Psoas muscle (tissue), 7 donors: ENCODE measurements at regions not wholly inside any gene's neighbourhood (a gene's known extent, or its start where the extent isn't known, plus 50 kb on each side); places are given as distances from the start of the nearest gene placed in this dataset.
A peak's percentile ranks its signal among the peaks of the same experiment; 100 is the strongest.

Experiments used
- ATAC-seq, 4 donors: fragments of 200-7000 bp; cut with Tn5 transposase; one replicate each; pipeline ENCODE4 v1.9.1; 2020; ENCODE audit warnings: moderate library complexity in 3 of 4, mild to moderate bottlenecking in 2 of 4
- DNase-seq, 2 donors: peaks; one replicate each; pipeline ENCODE4 v3.0.0-alpha.2; 2020
- H3K27ac ChIP-seq: fragments of 200-600 bp; one replicate; pipeline ENCODE4 v1.8.0; 2022
- H3K27me3 ChIP-seq, 3 donors: fragments of 200-600 bp in 1 of 3; one replicate each; pipeline versions ENCODE4 v1.6.1 to v1.8.0; 2013 to 2022; ENCODE audit warnings: low read length in 2 of 3, mild to moderate bottlenecking in 2 of 3, moderate library complexity in 1 of 3; ENCODE audit not compliant: insufficient read depth in 3 of 3
- H3K36me3 ChIP-seq, 2 donors: fragments of 200-600 bp in 1 of 2; one replicate each; pipeline versions ENCODE4 v1.6.1 to v1.8.0; 2013 to 2022; ENCODE audit warnings: low read depth in 1 of 2, mild to moderate bottlenecking in 1 of 2, moderate library complexity in 1 of 2; ENCODE audit not compliant: insufficient read depth in 1 of 2
- H3K4me1 ChIP-seq: fragments of 200-600 bp; one replicate; pipeline ENCODE4 v1.8.0; 2022
- H3K4me3 ChIP-seq: fragments of 200-600 bp; one replicate; pipeline ENCODE4 v1.8.0; 2022; ENCODE audit warnings: mild to moderate bottlenecking
- H3K9me3 ChIP-seq: fragments of 200-600 bp; one replicate; pipeline ENCODE4 v1.8.0; 2022
- CTCF ChIP-seq: fragments of 200-600 bp; IDR thresholded peaks from one replicate; pipeline ENCODE4 v1.8.0; 2022; ENCODE audit warnings: antibody characterized with exemption
- WGBS, 3 donors: extraction: QIAGEN DNeasy Blood & Tissue Kit; methylation state at CpG; one replicate each; pipeline versions ENCODE4 v1.1.6 to v1.1.7; 2013; 5-methylcytosine and 5-hydroxymethylcytosine counted together
- intact Hi-C, 2 donors: fragments of 100-400 bp; cut with DNase I; formaldehyde crosslinking; loops; one replicate each; pipeline versions ENCODE4 v1.11.0 to v1.14.2; 2022
- donor health status: healthy with polysubstance abuse.
- donor health status: DM: no; HTN: no; CAD: no; lungs with moderate emphysema.
- donor health status: Bipolar disorder and iron deficiency.
- donor health status: healthy.
- donor health status: DM: yes; HTN: yes; CAD: no.
- donor health status: DM: no; HTN: no; CAD: no.
- donor health status: DM: yes; HTN: yes; CAD: no.

DNA sequence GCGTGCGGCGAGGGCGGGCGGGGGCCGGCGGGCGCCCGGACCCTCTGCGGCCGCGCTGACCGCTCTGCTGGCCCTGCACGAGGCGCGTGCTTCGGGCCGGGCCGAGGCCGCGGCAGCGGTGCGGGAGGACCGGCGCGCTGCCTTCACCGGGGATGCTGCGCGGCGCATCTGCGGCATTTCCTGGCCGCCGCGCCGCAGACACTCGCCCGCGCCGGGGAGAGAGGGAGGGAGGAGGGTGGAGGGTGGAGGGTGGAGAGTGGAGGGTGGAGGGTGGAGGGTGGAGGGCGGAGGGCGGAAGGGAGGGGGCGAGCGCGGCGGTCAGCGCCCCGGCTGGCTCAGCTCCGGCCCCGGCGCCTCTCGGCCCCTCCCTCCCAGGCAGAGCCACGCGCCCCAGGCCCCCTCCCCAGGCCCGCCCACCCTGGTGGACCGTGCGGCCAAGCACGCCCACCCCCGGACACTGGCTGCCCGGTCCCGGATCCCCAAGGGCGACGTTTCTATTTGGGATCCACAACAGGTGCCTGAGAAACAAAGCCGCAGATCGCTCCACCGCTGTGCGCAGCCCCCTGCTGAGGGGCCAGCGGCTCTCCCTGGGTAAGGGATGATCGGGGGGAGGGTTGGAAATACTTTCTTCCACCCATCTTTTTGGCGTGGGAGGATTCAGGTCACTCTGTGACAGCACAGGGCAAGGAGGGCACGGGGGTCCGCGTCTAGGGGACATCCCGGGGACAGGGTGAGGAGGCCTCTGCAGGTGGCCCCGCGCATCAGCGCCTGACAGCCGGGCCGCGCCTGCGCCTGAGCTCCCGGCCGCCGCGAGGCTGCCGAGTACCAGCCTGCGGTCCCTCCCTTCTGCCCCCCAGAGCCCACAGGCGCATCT is 111.2 kb upstream of the BEND6 start:
- peak; percentile 81 to 92 for DNase-seq
- intact Hi-C loops, result loop anchor here (2.0 to 5.0 kb wide), 3 partner anchors 36 to 76 kb away; no protein-coding TSS in a partner anchor
- Histone ChIP-seq H3K27ac (peak overlapping the region; percentile 98), H3K4me1 (peaks cover 14% of the 10 kb centered on the region), H3K4me3 (peak overlapping the region; percentile 84), H3K36me3 (no peaks in the 10 kb centered on the region), H3K27me3 (no peaks in the 10 kb centered on the region), H3K9me3 (no peaks in the 10 kb centered on the region)
- peak; percentile 88 to 95 (median 92) for ATAC-seq
- 1% methylated on average over 39 to 86 of the region's 87 CpGs for WGBS, 3 donors
- peak; percentile 59 for TF ChIP-seq CTCF

- intact Hi-C loops, result loop anchor here (2.0 to 5.0 kb wide), 3 partner anchors 36 to 76 kb away; no protein-coding TSS in a partner anchor
- peak; percentile 46 to 79 for DNase-seq
Measured at GRCh38 chr6:56842686-56843475, 112.0 kb upstream of the BEND6 start.

DNA sequence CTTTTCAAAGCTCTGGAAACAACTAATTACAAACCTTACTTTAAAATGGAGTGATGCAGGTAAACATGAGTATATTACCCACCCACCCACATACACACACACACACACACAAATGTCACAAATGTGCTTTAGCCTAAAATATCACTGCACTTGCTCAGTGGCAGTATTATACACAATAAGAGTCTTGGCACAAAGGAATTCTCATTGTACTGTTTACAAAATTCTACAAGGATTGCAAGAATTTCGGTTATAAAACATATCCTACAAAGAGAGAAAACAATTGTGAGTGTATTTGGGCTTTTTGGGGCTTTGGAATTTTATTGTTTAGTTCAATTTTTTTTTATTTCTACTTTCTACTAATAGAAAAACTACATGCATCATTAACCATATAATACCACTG is 113.2 kb upstream of the BEND6 start:
- no peak for DNase-seq
- WGBS, 3 donors, result 18 to 40% (median 31%) methylated on average over 1 of the region's 1 CpG
- H3K4me1 ChIP-seq, result peaks cover 22% of the 10 kb centered on the region
- no peaks in the 10 kb centered on the region for H3K9me3 ChIP-seq
- H3K27me3 ChIP-seq, result no peaks in the 10 kb centered on the region
- peak overlapping the region; percentile 84 for H3K4me3 ChIP-seq
- H3K36me3 ChIP-seq, result no peaks in the 10 kb centered on the region
- peak overlapping the region; percentile 98 for H3K27ac ChIP-seq
- ATAC-seq, result no peak
- TF ChIP-seq CTCF, result no peak
- intact Hi-C loops, result loop anchor here (2.0 to 5.0 kb wide), 3 partner anchors 34 to 74 kb away; no protein-coding TSS in a partner anchor

More at GRCh38 chr6:56842686-56843475, 112.0 kb upstream of the BEND6 start:
- Histone ChIP-seq H3K36me3 (no peaks in the 10 kb centered on the region), H3K27me3 (no peaks in the 10 kb centered on the region), H3K9me3 (no peaks in the 10 kb centered on the region), H3K27ac (peak overlapping the region; percentile 98), H3K4me3 (peak overlapping the region; percentile 84), H3K4me1 (peaks cover 22% of the 10 kb centered on the region)
- no peak for TF ChIP-seq CTCF
- 3 to 6% (median 4%) methylated on average over 40 to 47 of the region's 47 CpGs for WGBS, 3 donors
- peak; percentile 14 to 58 (median 44) for ATAC-seq

- no peak for DNase-seq
- H3K27me3 ChIP-seq, result no peaks in the 10 kb centered on the region
- H3K27ac ChIP-seq, result peak overlapping the region; percentile 98
- H3K9me3 ChIP-seq, result no peaks in the 10 kb centered on the region
- WGBS, 3 donors, result 13 to 14% (median 13%) methylated on average over 3 of the region's 3 CpGs
- no peaks in the 10 kb centered on the region for H3K36me3 ChIP-seq
- no peak for TF ChIP-seq CTCF
- intact Hi-C loops, result loop anchor here (5.0 kb wide), 2 partner anchors 34 to 74 kb away; no protein-coding TSS in a partner anchor
- peak overlapping the region; percentile 84 for H3K4me3 ChIP-seq
- no peak for ATAC-seq
- peaks cover 22% of the 10 kb centered on the region for H3K4me1 ChIP-seq
Measured at GRCh38 chr6:56841381-56841749, 113.5 kb upstream of the BEND6 start.
